ENCODE measurements at regions not wholly inside any gene's neighbourhood (a gene's known extent, or its start where the extent isn't known, plus 50 kb on each side); places are given as distances from the start of the nearest gene placed in this dataset.
A peak's percentile ranks its signal among the peaks of the same experiment; 100 is the strongest.

DNA sequence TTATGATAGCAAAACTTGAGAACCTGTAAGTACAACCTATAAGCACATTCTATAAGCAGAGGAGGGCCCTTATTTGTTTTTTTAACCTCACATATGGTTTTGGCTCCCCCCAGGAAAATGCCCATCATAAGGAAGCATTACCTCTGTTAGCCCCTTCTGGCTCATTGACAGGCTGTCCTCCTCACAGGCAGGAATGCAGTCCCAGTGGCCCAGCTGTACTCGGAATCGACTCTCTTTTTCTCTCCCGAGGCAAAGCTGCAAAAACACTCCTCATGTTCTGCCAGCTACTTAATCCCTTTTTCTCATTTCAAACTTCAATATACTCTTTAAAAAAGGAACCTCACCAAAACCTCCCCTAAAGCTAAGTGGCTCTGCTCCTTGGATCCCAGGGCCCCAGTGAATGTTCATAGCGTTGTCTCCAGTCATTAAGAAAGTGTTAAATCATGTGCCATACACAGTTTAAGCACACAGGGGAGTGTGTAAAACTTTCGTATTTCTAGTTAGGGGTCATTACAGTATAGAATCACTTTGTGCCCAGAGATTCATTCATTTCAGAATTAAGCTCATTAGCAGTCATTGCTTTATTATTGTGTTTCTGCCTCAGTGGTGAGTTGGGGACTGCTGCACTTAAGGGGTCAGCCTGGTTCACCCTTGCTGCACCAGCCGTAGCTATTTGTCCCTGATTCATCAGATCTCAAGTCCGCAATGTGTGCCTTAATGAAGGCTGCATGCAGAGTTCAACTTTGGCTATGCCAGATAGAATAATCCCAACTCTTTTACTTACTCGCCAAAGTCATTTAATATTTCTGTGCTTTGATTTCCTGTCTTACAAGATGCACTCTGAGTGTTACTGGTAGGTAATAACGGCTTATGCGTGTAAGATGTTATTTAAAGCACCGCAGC, 57.6 kb downstream of the JRKL start:
- CTCF ChIA-PET: no interaction called here
- no peak for DNase-seq (ENCODE audit: extremely low spot score)
- TF ChIP-seq ZNF384 (IDR thresholded peaks at IDR 0.05) (no peak), ELF4 (IDR thresholded peaks at IDR 0.05) (no peak), CTBP1 (IDR thresholded peaks at IDR 0.05; ENCODE audit: borderline replicate concordance) (no peak), SP1 (IDR thresholded peaks at IDR 0.05) (no peak)
- POLR2A ChIA-PET: no interaction called here

DNA sequence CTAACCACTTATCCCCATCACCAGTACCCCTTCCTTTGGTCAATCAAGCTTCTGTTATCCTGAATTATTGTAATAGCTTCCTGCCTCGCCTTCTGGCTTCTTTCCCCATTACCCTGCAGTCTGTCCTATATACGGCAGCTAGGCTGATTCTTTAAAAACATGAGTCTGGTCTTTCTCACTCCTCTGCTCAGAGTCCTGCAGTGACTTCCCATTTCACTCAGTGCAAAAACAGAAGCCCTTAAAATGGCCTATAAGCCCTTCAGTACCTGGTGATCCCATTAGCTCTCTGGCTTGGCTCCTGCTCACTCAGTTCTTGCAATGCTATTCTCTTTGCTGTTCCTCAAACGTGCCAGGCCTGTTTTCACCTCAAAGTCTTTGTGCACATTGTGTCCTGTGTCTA, 58.4 kb downstream of the JRKL start:
- no peak for DNase-seq (ENCODE audit: extremely low spot score)
- CTCF ChIA-PET: no interaction called here
- TF ChIP-seq HDGF (IDR thresholded peaks at IDR 0.05; ENCODE audit: borderline replicate concordance) (no peak), LEF1 (IDR thresholded peaks at IDR 0.05; ENCODE audit: borderline replicate concordance) (no peak), SP1 (IDR thresholded peaks at IDR 0.05) (no peak)
- POLR2A ChIA-PET: no interaction called here

DNA sequence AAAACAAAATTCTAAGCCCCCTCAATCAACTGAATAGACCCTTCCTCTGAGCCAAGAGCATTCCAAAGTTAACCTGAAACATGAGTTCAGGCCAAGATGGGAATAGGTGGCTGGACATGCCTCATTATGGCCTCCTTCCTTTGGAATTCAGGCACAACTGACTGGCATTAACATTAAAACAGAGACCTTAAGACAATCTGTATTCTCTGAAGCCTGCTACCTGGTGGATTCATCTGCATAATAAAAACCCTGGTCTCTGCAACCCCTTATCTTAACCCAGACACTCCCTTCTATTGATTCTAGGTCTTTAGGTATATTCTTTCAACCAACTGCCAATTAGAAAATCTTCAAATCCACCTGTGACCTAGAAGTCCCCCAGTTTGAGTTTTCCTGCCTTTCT, 66.3 kb downstream of the JRKL start:
- POLR2A ChIA-PET: no interaction called here
- CTCF ChIA-PET: no interaction called here
- TF ChIP-seq FOXK2 (IDR thresholded peaks at IDR 0.05) (no peak), L3MBTL2 (conservative IDR thresholded peaks at IDR 0.05) (no peak), PKNOX1 (IDR thresholded peaks at IDR 0.05) (no peak), CTBP1 (IDR thresholded peaks at IDR 0.05; ENCODE audit: borderline replicate concordance) (no peak), ELF4 (IDR thresholded peaks at IDR 0.05) (no peak), SUZ12 (IDR thresholded peaks at IDR 0.05) (no peak), SP1 (IDR thresholded peaks at IDR 0.05) (no peak), HDGF (IDR thresholded peaks at IDR 0.05; ENCODE audit: borderline replicate concordance) (no peak), ZNF384 (IDR thresholded peaks at IDR 0.05) (no peak), TARDBP (IDR thresholded peaks at IDR 0.05) (no peak), NFRKB (IDR thresholded peaks at IDR 0.05) (no peak), FOXM1 (IDR thresholded peaks at IDR 0.05; ENCODE audit: borderline replicate concordance) (no peak), BHLHE40 (IDR thresholded peaks at IDR 0.05; ENCODE audit: borderline replicate concordance) (no peak), FOXA1 (IDR thresholded peaks at IDR 0.05) (no peak), ARNT (IDR thresholded peaks at IDR 0.05) (no peak), LEF1 (IDR thresholded peaks at IDR 0.05; ENCODE audit: borderline replicate concordance) (no peak)
- DNase-seq (ENCODE audit: extremely low spot score): no peak

DNA sequence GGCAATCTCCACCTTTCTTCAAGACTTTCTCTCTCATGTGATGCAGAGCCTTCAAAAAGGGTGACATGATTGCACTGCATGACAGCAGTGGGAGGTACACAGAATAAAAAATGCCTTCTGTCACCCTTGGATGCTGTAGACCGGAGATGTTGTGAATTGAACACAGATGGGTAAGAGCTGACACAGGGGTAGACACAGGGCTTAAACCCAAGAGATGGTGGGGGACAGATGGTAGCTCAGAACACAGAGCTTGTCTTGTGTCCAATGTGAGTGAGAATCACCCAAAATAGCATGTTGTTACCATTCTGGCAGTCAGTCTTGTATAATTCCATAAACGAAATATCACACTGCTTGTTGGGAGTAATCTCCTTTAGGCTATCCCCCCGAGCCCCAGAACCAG, 69.9 kb downstream of the JRKL start:
- DNase-seq (ENCODE audit: extremely low spot score): no peak
- POLR2A ChIA-PET: no interaction called here
- CTCF ChIA-PET: no interaction called here
- no peak for TF ChIP-seq ZNF384 (IDR thresholded peaks at IDR 0.05)
- no peak for TF ChIP-seq BHLHE40 (IDR thresholded peaks at IDR 0.05; ENCODE audit: borderline replicate concordance)
- no peak for TF ChIP-seq FOXM1 (IDR thresholded peaks at IDR 0.05; ENCODE audit: borderline replicate concordance)
- TF ChIP-seq SUZ12 (IDR thresholded peaks at IDR 0.05): no peak
- TF ChIP-seq LEF1 (IDR thresholded peaks at IDR 0.05; ENCODE audit: borderline replicate concordance): no peak
- no peak for TF ChIP-seq TARDBP (IDR thresholded peaks at IDR 0.05)
- TF ChIP-seq PKNOX1 (IDR thresholded peaks at IDR 0.05): no peak
- no peak for TF ChIP-seq HDGF (IDR thresholded peaks at IDR 0.05; ENCODE audit: borderline replicate concordance)
- no peak for TF ChIP-seq FOXA1 (IDR thresholded peaks at IDR 0.05)
- no peak for TF ChIP-seq ELF4 (IDR thresholded peaks at IDR 0.05)
- no peak for TF ChIP-seq NFRKB (IDR thresholded peaks at IDR 0.05)
- no peak for TF ChIP-seq ARNT (IDR thresholded peaks at IDR 0.05)
- no peak for TF ChIP-seq L3MBTL2 (conservative IDR thresholded peaks at IDR 0.05)

GRCh38 chr11:96461871-96462270, 72.1 kb downstream of the JRKL start:
- POLR2A ChIA-PET: no interaction called here
- no peak for TF ChIP-seq TARDBP (IDR thresholded peaks at IDR 0.05)
- TF ChIP-seq ARNT (IDR thresholded peaks at IDR 0.05): no peak
- TF ChIP-seq SUZ12 (IDR thresholded peaks at IDR 0.05): no peak
- no peak for TF ChIP-seq HDGF (IDR thresholded peaks at IDR 0.05; ENCODE audit: borderline replicate concordance)
- no peak for TF ChIP-seq SP1 (IDR thresholded peaks at IDR 0.05)
- no peak for TF ChIP-seq L3MBTL2 (conservative IDR thresholded peaks at IDR 0.05)
- TF ChIP-seq BHLHE40 (IDR thresholded peaks at IDR 0.05; ENCODE audit: borderline replicate concordance): no peak
- TF ChIP-seq FOXA1 (IDR thresholded peaks at IDR 0.05): no peak
- no peak for TF ChIP-seq FOXM1 (IDR thresholded peaks at IDR 0.05; ENCODE audit: borderline replicate concordance)
- TF ChIP-seq FOXK2 (IDR thresholded peaks at IDR 0.05): no peak
- no peak for TF ChIP-seq CTBP1 (IDR thresholded peaks at IDR 0.05; ENCODE audit: borderline replicate concordance)
- no peak for TF ChIP-seq ELF4 (IDR thresholded peaks at IDR 0.05)
- TF ChIP-seq NFRKB (IDR thresholded peaks at IDR 0.05): no peak
- no peak for TF ChIP-seq LEF1 (IDR thresholded peaks at IDR 0.05; ENCODE audit: borderline replicate concordance)
- TF ChIP-seq ZNF384 (IDR thresholded peaks at IDR 0.05): no peak
- DNase-seq (ENCODE audit: extremely low spot score): no peak
- CTCF ChIA-PET: no interaction called here

DNA sequence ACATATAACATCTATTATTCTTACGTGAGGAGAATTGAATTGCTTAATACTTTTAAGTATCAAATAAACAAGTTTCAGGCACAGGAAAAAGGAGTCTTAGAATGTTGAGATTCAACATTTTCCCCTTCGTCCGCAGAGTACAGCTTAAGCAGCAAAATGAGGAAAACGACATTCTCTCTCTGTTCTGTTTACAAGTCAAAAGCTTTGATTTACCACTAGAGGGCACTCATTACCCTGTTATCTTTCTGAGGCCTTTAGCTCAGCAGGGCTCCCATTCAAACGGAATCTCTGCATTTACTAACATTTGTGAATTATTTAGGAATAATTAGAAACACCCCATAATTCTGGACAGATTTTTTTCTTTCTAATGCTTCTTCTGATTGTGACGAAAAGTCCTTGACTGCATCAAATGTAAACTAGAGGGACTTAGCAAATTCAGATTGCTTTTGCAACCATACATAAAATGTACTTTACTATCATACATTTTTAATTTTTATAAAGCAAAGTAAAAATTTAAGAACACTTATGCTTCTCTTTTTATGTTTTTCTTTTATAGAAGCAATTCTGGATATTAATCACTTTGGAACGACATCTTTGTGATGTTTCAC, 75.0 kb downstream of the JRKL start:
- peak; percentile 71 for DNase-seq (ENCODE audit: extremely low spot score)
- no peak for TF ChIP-seq FOXK2 (IDR thresholded peaks at IDR 0.05)
- no peak for TF ChIP-seq SP1 (IDR thresholded peaks at IDR 0.05)
- TF ChIP-seq SUZ12 (IDR thresholded peaks at IDR 0.05): no peak
- TF ChIP-seq FOXA1 (IDR thresholded peaks at IDR 0.05): no peak
- no peak for TF ChIP-seq NFRKB (IDR thresholded peaks at IDR 0.05)
- TF ChIP-seq TARDBP (IDR thresholded peaks at IDR 0.05): no peak
- no peak for TF ChIP-seq ZNF384 (IDR thresholded peaks at IDR 0.05)
- TF ChIP-seq PKNOX1 (IDR thresholded peaks at IDR 0.05): no peak
- ChIA-PET POLR2A (no interaction called here), CTCF (interaction anchor here (0.6 to 1.2 kb wide), 7 partner anchors 47 to 676 kb away, joined by 3 to 5 read pairs (median 3); no protein-coding TSS in a partner anchor)
